ENCODE measurements at regions not wholly inside any gene's neighbourhood (a gene's known extent, or its start where the extent isn't known, plus 50 kb on each side); places are given as distances from the start of the nearest gene placed in this dataset.

- TF ChIP-seq POLR2A (IDR thresholded peaks at IDR 0.05; ENCODE audit: low read length) (no peak), GATA1 (IDR thresholded peaks at IDR 0.05; ENCODE audit: low read depth, low read length) (no peak)
Measured at GRCh38 chrY:12253756-12254155, 447.3 kb upstream of the USP9Y start.
